Karpas-422 (cell line): ENCODE measurements at regions not wholly inside any gene's neighbourhood (a gene's known extent, or its start where the extent isn't known, plus 50 kb on each side); places are given as distances from the start of the nearest gene placed in this dataset.

Experiments used
- DNase-seq: peaks from one replicate; pipeline ENCODE4 v3.0.0-alpha.2; 2015
- H2AFZ ChIP-seq: fragments of 200-600 bp; sonication (generic); 2 replicates; pipeline ENCODE4 v1.6.1; 2014; ENCODE audit warnings: antibody characterized with exemption, low read length, mixed read lengths
- H3K27ac ChIP-seq: fragments of 200-600 bp; sonication (generic); 2 replicates; pipeline ENCODE4 v1.5.1; 2014; ENCODE audit warnings: mild to moderate bottlenecking, low read length, moderate library complexity
- H3K27me3 ChIP-seq: fragments of 200-600 bp; sonication (generic); 2 replicates; pipeline ENCODE4 v1.6.1; 2014; ENCODE audit warnings: low read length, mixed read lengths
- H3K36me3 ChIP-seq: fragments of 200-600 bp; sonication (generic); 2 replicates; pipeline ENCODE4 v1.6.1; 2014; ENCODE audit warnings: low read length, mixed read lengths; ENCODE audit not compliant: insufficient read depth
- H3K4me1 ChIP-seq: fragments of 200-600 bp; sonication (generic); 2 replicates; pipeline ENCODE4 v1.6.1; 2014; ENCODE audit warnings: mild to moderate bottlenecking, low read length, mixed read lengths
- H3K4me2 ChIP-seq: fragments of 200-600 bp; sonication (generic); 2 replicates; pipeline ENCODE4 v1.6.1; 2014; ENCODE audit warnings: low read length, low read depth, mild to moderate bottlenecking; ENCODE audit not compliant: poor library complexity, severe bottlenecking
- H3K4me3 ChIP-seq: fragments of 200-600 bp; sonication (generic); 2 replicates; pipeline ENCODE4 v1.5.1; 2014; ENCODE audit warnings: mild to moderate bottlenecking, antibody characterized with exemption, low read length, mixed read lengths
- H3K79me2 ChIP-seq: fragments of 200-600 bp; sonication (generic); 2 replicates; pipeline ENCODE4 v1.6.1; 2014; ENCODE audit warnings: mild to moderate bottlenecking, low read length, mixed read lengths
- H3K9ac ChIP-seq: fragments of 200-600 bp; sonication (generic); 2 replicates; pipeline ENCODE4 v1.6.0; 2014; ENCODE audit warnings: low read length
- H3K9me2 ChIP-seq: fragments of 200-600 bp; sonication (generic), shearing (Covaris generic); replicated peaks from 2 replicates; pipeline ENCODE4 v1.6.0; 2014; ENCODE audit warnings: mild to moderate bottlenecking, low read length, moderate library complexity; ENCODE audit not compliant: insufficient read depth
- H3K9me3 ChIP-seq: fragments of 300-700, 200-600 bp; sonication (generic); 2 replicates; pipeline ENCODE4 v1.6.1; 2014; ENCODE audit warnings: low read length, mixed read lengths
- H4K20me1 ChIP-seq: fragments of 200-600 bp; sonication (generic); 2 replicates; pipeline ENCODE4 v1.6.1; 2014; ENCODE audit warnings: mild to moderate bottlenecking, antibody characterized with exemption, low read length, low read depth; ENCODE audit not compliant: insufficient read depth

- no peak for DNase-seq
- Histone ChIP-seq H3K9me2 (no peaks in the 10 kb centered on the region), H3K4me3 (no peak overlapping the region), H3K4me2 (no peak overlapping the region), H3K9me3 (no peaks in the 10 kb centered on the region), H3K27me3 (no peaks in the 10 kb centered on the region), H3K36me3 (no peaks in the 10 kb centered on the region), H3K4me1 (no peaks in the 10 kb centered on the region), H2AFZ (no peak overlapping the region), H3K79me2 (no peaks in the 10 kb centered on the region), H3K27ac (no peak overlapping the region), H3K9ac (no peak overlapping the region), H4K20me1 (no peaks in the 10 kb centered on the region)
These were observed 325.2 kb downstream of the MN1 start for GRCh38 chr22:27476318-27476717.

- H3K4me2 ChIP-seq, result no peak overlapping the region
- H3K4me3 ChIP-seq, result no peak overlapping the region
- DNase-seq, result no peak
These were observed 324.8 kb downstream of the MN1 start for GRCh38 chr22:27476729-27477128.

GRCh38 chr22:27477171-27477570 is 324.4 kb downstream of the MN1 start:
- Histone ChIP-seq H3K79me2 (no peaks in the 10 kb centered on the region), H3K4me3 (no peak overlapping the region), H4K20me1 (no peaks in the 10 kb centered on the region), H3K4me1 (no peaks in the 10 kb centered on the region), H3K27me3 (no peaks in the 10 kb centered on the region), H3K9me2 (no peaks in the 10 kb centered on the region), H3K9ac (no peak overlapping the region), H3K9me3 (no peaks in the 10 kb centered on the region), H3K27ac (no peak overlapping the region), H3K36me3 (no peaks in the 10 kb centered on the region), H3K4me2 (no peak overlapping the region), H2AFZ (no peak overlapping the region)
- no peak for DNase-seq

More at GRCh38 chr22:27476729-27477128, 324.8 kb downstream of the MN1 start:
- Histone ChIP-seq H3K9ac (no peak overlapping the region), H3K79me2 (no peaks in the 10 kb centered on the region), H4K20me1 (no peaks in the 10 kb centered on the region), H3K9me3 (no peaks in the 10 kb centered on the region), H3K27ac (no peak overlapping the region), H2AFZ (no peak overlapping the region), H3K9me2 (no peaks in the 10 kb centered on the region), H3K27me3 (no peaks in the 10 kb centered on the region), H3K36me3 (no peaks in the 10 kb centered on the region), H3K4me1 (no peaks in the 10 kb centered on the region)

- Histone ChIP-seq H3K4me3 (no peak overlapping the region), H4K20me1 (no peaks in the 10 kb centered on the region), H2AFZ (no peak overlapping the region), H3K27ac (no peak overlapping the region), H3K9ac (no peak overlapping the region), H3K4me2 (no peak overlapping the region), H3K79me2 (no peaks in the 10 kb centered on the region), H3K4me1 (no peaks in the 10 kb centered on the region), H3K9me3 (no peaks in the 10 kb centered on the region), H3K27me3 (no peaks in the 10 kb centered on the region), H3K36me3 (no peaks in the 10 kb centered on the region), H3K9me2 (no peaks in the 10 kb centered on the region)
- DNase-seq, result no peak
These were observed 321.1 kb downstream of the MN1 start for GRCh38 chr22:27480487-27480886.

GRCh38 chr22:27482402-27482801 is 319.2 kb downstream of the MN1 start:
- Histone ChIP-seq H3K4me1 (no peaks in the 10 kb centered on the region), H3K4me3 (no peak overlapping the region), H2AFZ (no peak overlapping the region), H3K9ac (no peak overlapping the region), H4K20me1 (no peaks in the 10 kb centered on the region), H3K4me2 (no peak overlapping the region), H3K27me3 (no peaks in the 10 kb centered on the region), H3K27ac (no peak overlapping the region), H3K9me3 (no peaks in the 10 kb centered on the region), H3K9me2 (no peaks in the 10 kb centered on the region), H3K79me2 (no peaks in the 10 kb centered on the region), H3K36me3 (no peaks in the 10 kb centered on the region)
- DNase-seq, result no peak

GRCh38 chr22:27483095-27483785 is 318.3 kb downstream of the MN1 start:
- H3K9me3 ChIP-seq, result no peaks in the 10 kb centered on the region
- H2AFZ ChIP-seq, result no peak overlapping the region
- no peaks in the 10 kb centered on the region for H3K9me2 ChIP-seq
- no peak for DNase-seq
- no peaks in the 10 kb centered on the region for H3K27me3 ChIP-seq
- H3K9ac ChIP-seq, result no peak overlapping the region
- no peaks in the 10 kb centered on the region for H3K79me2 ChIP-seq
- H3K4me1 ChIP-seq, result no peaks in the 10 kb centered on the region
- H4K20me1 ChIP-seq, result no peaks in the 10 kb centered on the region
- H3K4me2 ChIP-seq, result no peak overlapping the region
- H3K36me3 ChIP-seq, result no peaks in the 10 kb centered on the region
- H3K27ac ChIP-seq, result no peak overlapping the region
- no peak overlapping the region for H3K4me3 ChIP-seq

GRCh38 chr22:27485842-27486241 is 315.7 kb downstream of the MN1 start:
- Histone ChIP-seq H3K27me3 (no peaks in the 10 kb centered on the region), H3K9me2 (no peaks in the 10 kb centered on the region), H4K20me1 (no peaks in the 10 kb centered on the region), H3K4me3 (no peak overlapping the region), H3K27ac (no peak overlapping the region), H3K9ac (no peak overlapping the region), H3K36me3 (no peaks in the 10 kb centered on the region), H3K4me1 (no peaks in the 10 kb centered on the region), H2AFZ (no peak overlapping the region), H3K4me2 (no peak overlapping the region), H3K79me2 (no peaks in the 10 kb centered on the region), H3K9me3 (no peaks in the 10 kb centered on the region)
- DNase-seq, result no peak

- no peaks in the 10 kb centered on the region for H3K36me3 ChIP-seq
- H4K20me1 ChIP-seq, result no peaks in the 10 kb centered on the region
- H3K9me2 ChIP-seq, result no peaks in the 10 kb centered on the region
- no peaks in the 10 kb centered on the region for H3K4me1 ChIP-seq
- no peak overlapping the region for H3K9ac ChIP-seq
- no peaks in the 10 kb centered on the region for H3K9me3 ChIP-seq
- H3K27me3 ChIP-seq, result no peaks in the 10 kb centered on the region
- no peak for DNase-seq
- H3K79me2 ChIP-seq, result no peaks in the 10 kb centered on the region
- no peak overlapping the region for H2AFZ ChIP-seq
- H3K4me3 ChIP-seq, result no peak overlapping the region
- no peak overlapping the region for H3K4me2 ChIP-seq
- H3K27ac ChIP-seq, result no peak overlapping the region
These were observed 313.7 kb downstream of the MN1 start for GRCh38 chr22:27487600-27488452.
